ENCODE measurements at regions not wholly inside any gene's neighbourhood (a gene's known extent, or its start where the extent isn't known, plus 50 kb on each side); places are given as distances from the start of the nearest gene placed in this dataset.

DNA sequence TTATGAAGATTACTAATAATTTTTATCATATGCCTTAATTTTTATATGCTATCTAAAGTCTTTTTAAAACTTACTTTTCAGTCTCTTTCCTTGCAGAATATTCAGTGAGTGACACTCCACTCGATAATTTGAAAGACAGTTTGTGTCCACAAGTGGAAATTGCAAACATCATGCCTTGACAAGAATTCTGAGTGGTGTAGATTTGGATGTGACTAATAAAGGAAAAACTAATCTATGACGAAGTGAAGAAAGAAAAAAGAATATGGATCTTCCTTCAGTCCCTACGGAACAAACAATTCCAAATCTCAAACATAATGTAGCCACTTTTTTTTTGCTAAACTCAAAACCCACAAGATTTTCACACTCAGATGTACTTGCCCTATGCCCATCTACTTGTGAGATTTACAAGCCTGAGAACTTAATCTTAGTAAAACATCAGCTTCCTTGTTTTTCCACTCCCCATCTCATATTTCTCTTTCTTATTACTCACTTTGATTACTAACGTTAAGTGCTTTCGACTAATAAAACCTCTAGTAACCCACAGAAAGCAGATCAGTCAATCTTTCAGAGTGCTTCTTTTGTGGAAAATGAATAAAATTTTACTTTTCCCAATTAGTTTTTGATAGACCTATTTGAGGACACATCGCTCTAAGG is 1155.8 kb downstream of the GRIK2 start:
- H3K27ac ChIP-seq = no peak overlapping the region
- no peaks in the 10 kb centered on the region for H3K79me2 ChIP-seq (ENCODE audit: insufficient read depth, low read depth)
- H3K9ac ChIP-seq = no peak overlapping the region
- no peak overlapping the region for H3K4me2 ChIP-seq
- H3K27me3 ChIP-seq (ENCODE audit: insufficient read depth, low read depth) = no peaks in the 10 kb centered on the region
- H4K20me1 ChIP-seq (ENCODE audit: insufficient read depth) = no peaks in the 10 kb centered on the region
- no peaks in the 10 kb centered on the region for H3K36me3 ChIP-seq (ENCODE audit: insufficient read depth)
- TF ChIP-seq, protein P1, sequence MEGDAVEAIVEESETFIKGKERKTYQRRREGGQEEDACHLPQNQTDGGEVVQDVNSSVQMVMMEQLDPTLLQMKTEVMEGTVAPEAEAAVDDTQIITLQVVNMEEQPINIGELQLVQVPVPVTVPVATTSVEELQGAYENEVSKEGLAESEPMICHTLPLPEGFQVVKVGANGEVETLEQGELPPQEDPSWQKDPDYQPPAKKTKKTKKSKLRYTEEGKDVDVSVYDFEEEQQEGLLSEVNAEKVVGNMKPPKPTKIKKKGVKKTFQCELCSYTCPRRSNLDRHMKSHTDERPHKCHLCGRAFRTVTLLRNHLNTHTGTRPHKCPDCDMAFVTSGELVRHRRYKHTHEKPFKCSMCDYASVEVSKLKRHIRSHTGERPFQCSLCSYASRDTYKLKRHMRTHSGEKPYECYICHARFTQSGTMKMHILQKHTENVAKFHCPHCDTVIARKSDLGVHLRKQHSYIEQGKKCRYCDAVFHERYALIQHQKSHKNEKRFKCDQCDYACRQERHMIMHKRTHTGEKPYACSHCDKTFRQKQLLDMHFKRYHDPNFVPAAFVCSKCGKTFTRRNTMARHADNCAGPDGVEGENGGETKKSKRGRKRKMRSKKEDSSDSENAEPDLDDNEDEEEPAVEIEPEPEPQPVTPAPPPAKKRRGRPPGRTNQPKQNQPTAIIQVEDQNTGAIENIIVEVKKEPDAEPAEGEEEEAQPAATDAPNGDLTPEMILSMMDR (conservative IDR thresholded peaks at IDR 0.05; ENCODE audit: low read depth, low read length) = no peak
- no peak overlapping the region for H2AFZ ChIP-seq (ENCODE audit: low read depth)
- no peaks in the 10 kb centered on the region for H3K4me1 ChIP-seq (ENCODE audit: low read depth, poor library complexity, severe bottlenecking)
- H3K4me3 ChIP-seq (IDR thresholded peaks at IDR 0.05; ENCODE audit: insufficient read depth, low read depth, low read length) = no peak overlapping the region

DNA sequence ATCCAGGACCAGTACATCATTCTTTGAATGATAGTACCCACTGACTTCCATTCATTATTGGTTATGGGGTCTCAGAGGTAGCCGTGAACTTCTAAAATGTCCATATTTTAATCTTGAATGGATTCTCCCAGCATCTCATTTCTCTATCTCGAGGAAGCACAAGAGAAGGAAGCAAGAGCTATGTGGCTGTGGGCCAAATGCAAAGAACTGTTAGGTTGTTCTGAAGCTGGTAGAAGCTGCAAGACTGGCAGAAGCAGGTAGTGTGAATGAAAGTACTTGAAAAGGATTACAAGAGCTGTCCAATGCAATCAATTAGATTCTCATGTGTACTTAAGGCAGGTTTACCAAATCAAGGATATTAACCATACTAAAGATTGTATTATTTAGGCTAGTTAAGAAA is 1131.8 kb downstream of the GRIK2 start:
- Histone ChIP-seq H3K27me3 (ENCODE audit: insufficient read depth, low read depth) (no peaks in the 10 kb centered on the region), H3K4me1 (ENCODE audit: low read depth, poor library complexity, severe bottlenecking) (no peaks in the 10 kb centered on the region), H3K79me2 (ENCODE audit: insufficient read depth, low read depth) (no peaks in the 10 kb centered on the region), H3K9ac (no peak overlapping the region), H3K4me2 (no peak overlapping the region), H4K20me1 (ENCODE audit: insufficient read depth) (no peaks in the 10 kb centered on the region), H3K27ac (no peak overlapping the region), H3K4me3 (IDR thresholded peaks at IDR 0.05; ENCODE audit: insufficient read depth, low read depth, low read length) (no peak overlapping the region), H3K36me3 (ENCODE audit: insufficient read depth) (no peaks in the 10 kb centered on the region), H2AFZ (ENCODE audit: low read depth) (no peak overlapping the region)
- TF ChIP-seq, protein P1 (conservative IDR thresholded peaks at IDR 0.05; ENCODE audit: low read depth, low read length) = no peak

GRCh38 chr6:102520966-102521365 is 1127.5 kb downstream of the GRIK2 start:
- Histone ChIP-seq H3K36me3 (ENCODE audit: insufficient read depth) (no peaks in the 10 kb centered on the region), H4K20me1 (ENCODE audit: insufficient read depth) (no peaks in the 10 kb centered on the region), H2AFZ (ENCODE audit: low read depth) (no peak overlapping the region), H3K79me2 (ENCODE audit: insufficient read depth, low read depth) (no peaks in the 10 kb centered on the region), H3K4me1 (ENCODE audit: low read depth, poor library complexity, severe bottlenecking) (no peaks in the 10 kb centered on the region), H3K27ac (no peak overlapping the region), H3K4me3 (IDR thresholded peaks at IDR 0.05; ENCODE audit: insufficient read depth, low read depth, low read length) (no peak overlapping the region), H3K9ac (no peak overlapping the region), H3K27me3 (ENCODE audit: insufficient read depth, low read depth) (no peaks in the 10 kb centered on the region), H3K4me2 (no peak overlapping the region)
- TF ChIP-seq, protein P1 (conservative IDR thresholded peaks at IDR 0.05; ENCODE audit: low read depth, low read length) = no peak

DNA sequence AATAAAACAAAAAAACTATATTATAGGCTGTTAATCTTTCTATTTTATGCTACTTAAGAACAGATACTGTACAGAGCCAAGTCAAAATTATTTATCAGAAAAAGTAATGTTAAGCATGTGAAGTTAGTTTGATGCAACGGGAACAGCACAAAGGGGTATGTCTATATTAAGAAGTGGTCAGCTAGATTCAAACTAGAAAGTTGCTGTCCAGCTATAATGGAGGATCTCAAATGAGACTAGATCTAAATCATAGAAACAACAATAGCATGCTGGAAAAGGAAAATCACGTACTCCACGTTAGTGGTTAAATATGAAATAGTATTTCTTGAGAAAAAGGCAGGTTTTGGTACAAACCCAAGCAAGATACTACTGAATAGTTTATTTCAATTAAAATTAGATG is 1124.0 kb downstream of the GRIK2 start:
- Histone ChIP-seq H3K9ac (no peak overlapping the region), H2AFZ (ENCODE audit: low read depth) (no peak overlapping the region), H3K27ac (no peak overlapping the region), H4K20me1 (ENCODE audit: insufficient read depth) (no peaks in the 10 kb centered on the region), H3K36me3 (ENCODE audit: insufficient read depth) (no peaks in the 10 kb centered on the region), H3K27me3 (ENCODE audit: insufficient read depth, low read depth) (no peaks in the 10 kb centered on the region), H3K4me1 (ENCODE audit: low read depth, poor library complexity, severe bottlenecking) (no peaks in the 10 kb centered on the region), H3K79me2 (ENCODE audit: insufficient read depth, low read depth) (no peaks in the 10 kb centered on the region), H3K4me2 (no peak overlapping the region), H3K4me3 (IDR thresholded peaks at IDR 0.05; ENCODE audit: insufficient read depth, low read depth, low read length) (no peak overlapping the region)
- TF ChIP-seq, protein P1 (conservative IDR thresholded peaks at IDR 0.05; ENCODE audit: low read depth, low read length) = no peak
